ENCODE measurements at regions not wholly inside any gene's neighbourhood (a gene's known extent, or its start where the extent isn't known, plus 50 kb on each side); places are given as distances from the start of the nearest gene placed in this dataset.

- Histone ChIP-seq H3K27me3 (no peaks in the 10 kb centered on the region), H3K9me3 (no peaks in the 10 kb centered on the region), H3K36me3 (no peaks in the 10 kb centered on the region), H3K4me3 (no peak overlapping the region)
- DNase-seq = no peak
Measured at GRCh38 chr6:148257810-148258209, 84.8 kb upstream of the SASH1 start.

GRCh38 chr6:148258868-148259267, 83.8 kb upstream of the SASH1 start:
- Histone ChIP-seq H3K27me3 (no peaks in the 10 kb centered on the region), H3K9me3 (no peaks in the 10 kb centered on the region), H3K4me3 (no peak overlapping the region), H3K36me3 (no peaks in the 10 kb centered on the region)
- DNase-seq = no peak

- Histone ChIP-seq H3K4me3 (no peak overlapping the region), H3K36me3 (0 out of 2 replicates have a peak, but pooled peaks cover 2% of the 10 kb centered on the region), H3K9me3 (no peaks in the 10 kb centered on the region), H3K27me3 (no peaks in the 10 kb centered on the region)
- DNase-seq = no peak
Measured at GRCh38 chr6:148261470-148261869, 81.2 kb upstream of the SASH1 start.

GRCh38 chr6:148263010-148263409, 79.6 kb upstream of the SASH1 start:
- Histone ChIP-seq H3K36me3 (0 out of 2 replicates have a peak, but pooled peaks cover 2% of the 10 kb centered on the region), H3K27me3 (no peaks in the 10 kb centered on the region)
- DNase-seq = no peak

GRCh38 chr6:148263961-148264360, 78.7 kb upstream of the SASH1 start:
- H3K36me3 ChIP-seq = 0 out of 2 replicates have a peak, but pooled peaks cover 2% of the 10 kb centered on the region
- DNase-seq = no peak
- no peak overlapping the region for H3K4me3 ChIP-seq
- no peaks in the 10 kb centered on the region for H3K9me3 ChIP-seq
- no peaks in the 10 kb centered on the region for H3K27me3 ChIP-seq

More at GRCh38 chr6:148263010-148263409, 79.6 kb upstream of the SASH1 start:
- Histone ChIP-seq H3K4me3 (no peak overlapping the region), H3K9me3 (no peaks in the 10 kb centered on the region)

- no peaks in the 10 kb centered on the region for H3K27me3 ChIP-seq
- H3K4me3 ChIP-seq = no peak overlapping the region
- H3K9me3 ChIP-seq = no peaks in the 10 kb centered on the region
- DNase-seq = no peak
- H3K36me3 ChIP-seq = 0 out of 2 replicates have a peak, but pooled peaks cover 2% of the 10 kb centered on the region
Measured at GRCh38 chr6:148265054-148265453, 77.6 kb upstream of the SASH1 start.

- Histone ChIP-seq H3K4me3 (no peak overlapping the region), H3K9me3 (no peaks in the 10 kb centered on the region), H3K36me3 (0 out of 2 replicates have a peak, but pooled peaks cover 4% of the 10 kb centered on the region), H3K27me3 (no peaks in the 10 kb centered on the region)
- DNase-seq = no peak
Measured at GRCh38 chr6:148269386-148269785, 73.3 kb upstream of the SASH1 start.

- Histone ChIP-seq H3K9me3 (no peaks in the 10 kb centered on the region), H3K27me3 (no peaks in the 10 kb centered on the region), H3K36me3 (peaks cover 3% of the 10 kb centered on the region; the same call in 1 of the 2 replicates), H3K4me3 (peak overlapping the region; percentile 49)
- peak; percentile 74 for DNase-seq
Measured at GRCh38 chr6:148271711-148272439, 70.8 kb upstream of the SASH1 start.

GRCh38 chr6:148272597-148272996, 70.0 kb upstream of the SASH1 start:
- no peak for DNase-seq
- Histone ChIP-seq H3K27me3 (no peaks in the 10 kb centered on the region), H3K4me3 (peak overlapping the region; percentile 49), H3K36me3 (peaks cover 3% of the 10 kb centered on the region; the same call in 1 of the 2 replicates), H3K9me3 (no peaks in the 10 kb centered on the region)

GRCh38 chr6:148273962-148274752, 68.5 kb upstream of the SASH1 start:
- Histone ChIP-seq H3K27me3 (no peaks in the 10 kb centered on the region), H3K4me3 (peak overlapping the region; percentile 13; the same call in 1 of the 2 replicates), H3K36me3 (peaks cover 3% of the 10 kb centered on the region; the same call in 1 of the 2 replicates), H3K9me3 (no peaks in the 10 kb centered on the region)
- DNase-seq = no peak

GRCh38 chr6:148274809-148275208, 67.8 kb upstream of the SASH1 start:
- Histone ChIP-seq H3K9me3 (no peaks in the 10 kb centered on the region), H3K4me3 (no peak overlapping the region)

GRCh38 chr6:148285205-148285604, 57.4 kb upstream of the SASH1 start:
- no peak overlapping the region for H3K4me3 ChIP-seq
- DNase-seq = no peak
- H3K27me3 ChIP-seq = no peaks in the 10 kb centered on the region
- H3K9me3 ChIP-seq = no peaks in the 10 kb centered on the region
- peaks cover 18% of the 10 kb centered on the region for H3K36me3 ChIP-seq

More at GRCh38 chr6:148274809-148275208, 67.8 kb upstream of the SASH1 start:
- H3K36me3 ChIP-seq = peaks cover 3% of the 10 kb centered on the region; the same call in 1 of the 2 replicates
- no peaks in the 10 kb centered on the region for H3K27me3 ChIP-seq
- no peak for DNase-seq

- Histone ChIP-seq H3K36me3 (peaks cover 12% of the 10 kb centered on the region), H3K4me3 (no peak overlapping the region), H3K9me3 (no peaks in the 10 kb centered on the region), H3K27me3 (no peaks in the 10 kb centered on the region)
- DNase-seq = no peak
Measured at GRCh38 chr6:148286563-148286962, 56.1 kb upstream of the SASH1 start.

GRCh38 chr6:148287623-148288333, 54.9 kb upstream of the SASH1 start:
- Histone ChIP-seq H3K36me3 (peaks cover 12% of the 10 kb centered on the region), H3K4me3 (no peak overlapping the region), H3K9me3 (no peaks in the 10 kb centered on the region), H3K27me3 (no peaks in the 10 kb centered on the region)
- no peak for DNase-seq

GRCh38 chr6:148288541-148288940, 54.1 kb upstream of the SASH1 start:
- no peak overlapping the region for H3K4me3 ChIP-seq
- H3K36me3 ChIP-seq = peaks cover 10% of the 10 kb centered on the region
- no peaks in the 10 kb centered on the region for H3K9me3 ChIP-seq
- H3K27me3 ChIP-seq = no peaks in the 10 kb centered on the region
- DNase-seq = no peak

GRCh38 chr6:148289153-148289552, 53.5 kb upstream of the SASH1 start:
- Histone ChIP-seq H3K9me3 (no peaks in the 10 kb centered on the region), H3K27me3 (no peaks in the 10 kb centered on the region), H3K36me3 (peaks cover 10% of the 10 kb centered on the region), H3K4me3 (no peak overlapping the region)
- DNase-seq = no peak

- Histone ChIP-seq H3K27me3 (no peaks in the 10 kb centered on the region), H3K4me3 (no peak overlapping the region), H3K36me3 (peaks cover 12% of the 10 kb centered on the region), H3K9me3 (no peaks in the 10 kb centered on the region)
- no peak for DNase-seq
Measured at GRCh38 chr6:148291876-148292275, 50.8 kb upstream of the SASH1 start.

All from MG63 (cell line).